ENCODE measurements at regions not wholly inside any gene's neighbourhood (a gene's known extent, or its start where the extent isn't known, plus 50 kb on each side); places are given as distances from the start of the nearest gene placed in this dataset.

DNA sequence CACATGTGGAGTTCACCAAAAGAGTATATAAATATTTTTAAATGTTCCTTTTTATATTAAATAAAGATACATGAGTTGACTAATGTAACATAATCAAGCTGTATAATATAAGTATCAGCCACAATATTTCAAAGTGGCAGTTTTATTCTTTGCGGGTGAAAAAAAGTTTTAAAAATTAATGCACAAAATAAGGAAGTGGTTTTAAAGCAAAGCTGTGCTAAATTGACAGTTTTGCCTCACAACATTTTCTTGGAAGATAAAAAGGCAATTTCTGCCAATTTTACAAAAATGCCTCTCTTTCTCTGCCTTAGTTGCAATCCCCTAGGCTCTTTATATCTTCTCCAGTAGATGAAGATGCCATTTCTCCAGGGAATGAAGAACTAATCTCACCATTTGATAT, 719.1 kb downstream of the C12orf50 start:
- TF ChIP-seq, protein P1, sequence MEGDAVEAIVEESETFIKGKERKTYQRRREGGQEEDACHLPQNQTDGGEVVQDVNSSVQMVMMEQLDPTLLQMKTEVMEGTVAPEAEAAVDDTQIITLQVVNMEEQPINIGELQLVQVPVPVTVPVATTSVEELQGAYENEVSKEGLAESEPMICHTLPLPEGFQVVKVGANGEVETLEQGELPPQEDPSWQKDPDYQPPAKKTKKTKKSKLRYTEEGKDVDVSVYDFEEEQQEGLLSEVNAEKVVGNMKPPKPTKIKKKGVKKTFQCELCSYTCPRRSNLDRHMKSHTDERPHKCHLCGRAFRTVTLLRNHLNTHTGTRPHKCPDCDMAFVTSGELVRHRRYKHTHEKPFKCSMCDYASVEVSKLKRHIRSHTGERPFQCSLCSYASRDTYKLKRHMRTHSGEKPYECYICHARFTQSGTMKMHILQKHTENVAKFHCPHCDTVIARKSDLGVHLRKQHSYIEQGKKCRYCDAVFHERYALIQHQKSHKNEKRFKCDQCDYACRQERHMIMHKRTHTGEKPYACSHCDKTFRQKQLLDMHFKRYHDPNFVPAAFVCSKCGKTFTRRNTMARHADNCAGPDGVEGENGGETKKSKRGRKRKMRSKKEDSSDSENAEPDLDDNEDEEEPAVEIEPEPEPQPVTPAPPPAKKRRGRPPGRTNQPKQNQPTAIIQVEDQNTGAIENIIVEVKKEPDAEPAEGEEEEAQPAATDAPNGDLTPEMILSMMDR (IDR thresholded peaks at IDR 0.05), result no peak
- TF ChIP-seq POLR2AphosphoS5 (IDR thresholded peaks at IDR 0.05) (no peak), EP300 (IDR thresholded peaks at IDR 0.05; ENCODE audit: low read depth) (no peak), POLR2A (IDR thresholded peaks at IDR 0.05) (no peak)

Data from transverse colon (tissue), 4 donors.